ENCODE measurements at regions not wholly inside any gene's neighbourhood (a gene's known extent, or its start where the extent isn't known, plus 50 kb on each side); places are given as distances from the start of the nearest gene placed in this dataset.
"Not testable (repeated sequence)": the region's sequence is repeated elsewhere in the genome, so short reads cannot be mapped to it uniquely, and the experiment has no call there.

GRCh38 chr1:203410182-203410900 is 59.4 kb upstream of the FMOD start:
- no peak overlapping the region for H3K27ac ChIP-seq (ENCODE audit: low read depth, low read length)
- H3K9me2 ChIP-seq (replicated peaks; ENCODE audit: insufficient read depth, low read length), result no peaks in the 10 kb centered on the region
- no peak overlapping the region for H3K9ac ChIP-seq (ENCODE audit: low read length)
- H2AFZ ChIP-seq (ENCODE audit: low read depth, low read length, severe bottlenecking), result peak overlapping the region; percentile 28
- no peak for TF ChIP-seq EZH2phosphoT487 (conservative IDR thresholded peaks at IDR 0.05; ENCODE audit: low read length)
- TF ChIP-seq, protein P1, sequence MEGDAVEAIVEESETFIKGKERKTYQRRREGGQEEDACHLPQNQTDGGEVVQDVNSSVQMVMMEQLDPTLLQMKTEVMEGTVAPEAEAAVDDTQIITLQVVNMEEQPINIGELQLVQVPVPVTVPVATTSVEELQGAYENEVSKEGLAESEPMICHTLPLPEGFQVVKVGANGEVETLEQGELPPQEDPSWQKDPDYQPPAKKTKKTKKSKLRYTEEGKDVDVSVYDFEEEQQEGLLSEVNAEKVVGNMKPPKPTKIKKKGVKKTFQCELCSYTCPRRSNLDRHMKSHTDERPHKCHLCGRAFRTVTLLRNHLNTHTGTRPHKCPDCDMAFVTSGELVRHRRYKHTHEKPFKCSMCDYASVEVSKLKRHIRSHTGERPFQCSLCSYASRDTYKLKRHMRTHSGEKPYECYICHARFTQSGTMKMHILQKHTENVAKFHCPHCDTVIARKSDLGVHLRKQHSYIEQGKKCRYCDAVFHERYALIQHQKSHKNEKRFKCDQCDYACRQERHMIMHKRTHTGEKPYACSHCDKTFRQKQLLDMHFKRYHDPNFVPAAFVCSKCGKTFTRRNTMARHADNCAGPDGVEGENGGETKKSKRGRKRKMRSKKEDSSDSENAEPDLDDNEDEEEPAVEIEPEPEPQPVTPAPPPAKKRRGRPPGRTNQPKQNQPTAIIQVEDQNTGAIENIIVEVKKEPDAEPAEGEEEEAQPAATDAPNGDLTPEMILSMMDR (IDR thresholded peaks at IDR 0.05; ENCODE audit: insufficient read depth, low read length, poor library complexity, severe bottlenecking), result no peak
- no peak overlapping the region for H3K4me3 ChIP-seq (ENCODE audit: insufficient read depth, low read length, poor library complexity, severe bottlenecking)
- H3F3A ChIP-seq (ENCODE audit: insufficient read depth), result 0 out of 2 replicates have a peak, but pooled peaks cover 6% of the 10 kb centered on the region
- peak overlapping the region; percentile 19 for H3K4me2 ChIP-seq (ENCODE audit: low read depth, low read length, poor library complexity, severe bottlenecking)
- no peaks in the 10 kb centered on the region for H3K79me2 ChIP-seq (ENCODE audit: insufficient read depth, low read length)
- no peaks in the 10 kb centered on the region for H3K36me3 ChIP-seq (ENCODE audit: low read length)
- no peaks in the 10 kb centered on the region for H3K9me3 ChIP-seq (ENCODE audit: insufficient read depth, low read length)
- no peaks in the 10 kb centered on the region for H4K20me1 ChIP-seq (ENCODE audit: low read depth, low read length)
- H3K27me3 ChIP-seq (ENCODE audit: low read length), result no peaks in the 10 kb centered on the region

GRCh38 chr1:203411431-203411830 is 60.5 kb upstream of the FMOD start:
- H4K20me1 ChIP-seq (ENCODE audit: low read depth, low read length); H3K36me3 ChIP-seq (ENCODE audit: low read length); H2AFZ ChIP-seq (ENCODE audit: low read depth, low read length, severe bottlenecking); H3K9me2 ChIP-seq (replicated peaks; ENCODE audit: insufficient read depth, low read length); H3F3A ChIP-seq (ENCODE audit: insufficient read depth); H3K27me3 ChIP-seq (ENCODE audit: low read length); H3K27ac ChIP-seq (ENCODE audit: low read depth, low read length); H3K9ac ChIP-seq (ENCODE audit: low read length); H3K79me2 ChIP-seq (ENCODE audit: insufficient read depth, low read length); H3K9me3 ChIP-seq (ENCODE audit: insufficient read depth, low read length); H3K4me3 ChIP-seq (ENCODE audit: insufficient read depth, low read length, poor library complexity, severe bottlenecking); H3K4me2 ChIP-seq (ENCODE audit: low read depth, low read length, poor library complexity, severe bottlenecking): not testable (repeated sequence)

GRCh38 chr1:203419558-203419957 is 56.0 kb upstream of the PRELP start:
- Histone ChIP-seq H3K36me3 (ENCODE audit: low read length) (no peaks in the 10 kb centered on the region), H3K9ac (ENCODE audit: low read length) (no peak overlapping the region), H3F3A (ENCODE audit: insufficient read depth) (no peaks in the 10 kb centered on the region), H3K4me2 (ENCODE audit: low read depth, low read length, poor library complexity, severe bottlenecking) (no peak overlapping the region), H3K4me3 (ENCODE audit: insufficient read depth, low read length, poor library complexity, severe bottlenecking) (no peak overlapping the region), H3K79me2 (ENCODE audit: insufficient read depth, low read length) (no peaks in the 10 kb centered on the region), H3K9me2 (replicated peaks; ENCODE audit: insufficient read depth, low read length) (no peaks in the 10 kb centered on the region), H3K9me3 (ENCODE audit: insufficient read depth, low read length) (no peaks in the 10 kb centered on the region), H3K27me3 (ENCODE audit: low read length) (no peaks in the 10 kb centered on the region), H4K20me1 (ENCODE audit: low read depth, low read length) (no peaks in the 10 kb centered on the region), H3K27ac (ENCODE audit: low read depth, low read length) (no peak overlapping the region), H2AFZ (ENCODE audit: low read depth, low read length, severe bottlenecking) (no peak overlapping the region)
- no peak for TF ChIP-seq EZH2phosphoT487 (conservative IDR thresholded peaks at IDR 0.05; ENCODE audit: low read length)
- TF ChIP-seq, protein P1 (IDR thresholded peaks at IDR 0.05; ENCODE audit: insufficient read depth, low read length, poor library complexity, severe bottlenecking), result no peak

DNA sequence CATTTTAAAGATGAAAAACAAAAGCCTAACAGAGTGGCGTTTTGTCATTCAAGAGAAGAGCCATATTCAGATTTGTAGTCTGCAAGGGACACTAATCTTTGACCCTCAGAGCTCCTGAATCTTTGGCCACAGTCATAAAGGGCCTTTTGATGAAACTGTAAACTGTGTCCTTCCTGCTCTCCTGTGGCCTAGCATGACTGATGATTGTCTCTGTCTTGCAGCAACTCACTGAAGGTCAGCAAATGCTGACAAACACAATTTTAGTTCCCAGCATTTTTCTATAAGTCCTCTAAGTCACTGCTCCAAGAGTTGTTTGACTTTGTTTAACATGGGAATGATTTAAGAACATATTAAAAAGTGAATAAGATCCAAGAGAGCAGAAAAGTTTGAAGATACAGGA is 55.3 kb upstream of the PRELP start:
- no peak overlapping the region for H3K27ac ChIP-seq (ENCODE audit: low read depth, low read length)
- no peak overlapping the region for H3K4me3 ChIP-seq (ENCODE audit: insufficient read depth, low read length, poor library complexity, severe bottlenecking)
- H3K27me3 ChIP-seq (ENCODE audit: low read length), result no peaks in the 10 kb centered on the region
- H3K79me2 ChIP-seq (ENCODE audit: insufficient read depth, low read length), result no peaks in the 10 kb centered on the region
- no peaks in the 10 kb centered on the region for H3K36me3 ChIP-seq (ENCODE audit: low read length)
- H3F3A ChIP-seq (ENCODE audit: insufficient read depth), result no peaks in the 10 kb centered on the region
- no peaks in the 10 kb centered on the region for H3K9me3 ChIP-seq (ENCODE audit: insufficient read depth, low read length)
- no peaks in the 10 kb centered on the region for H4K20me1 ChIP-seq (ENCODE audit: low read depth, low read length)
- H3K4me2 ChIP-seq (ENCODE audit: low read depth, low read length, poor library complexity, severe bottlenecking), result no peak overlapping the region
- H2AFZ ChIP-seq (ENCODE audit: low read depth, low read length, severe bottlenecking), result no peak overlapping the region
- H3K9ac ChIP-seq (ENCODE audit: low read length), result no peak overlapping the region
- TF ChIP-seq, protein P1 (IDR thresholded peaks at IDR 0.05; ENCODE audit: insufficient read depth, low read length, poor library complexity, severe bottlenecking), result no peak
- no peak for TF ChIP-seq EZH2phosphoT487 (conservative IDR thresholded peaks at IDR 0.05; ENCODE audit: low read length)
- no peaks in the 10 kb centered on the region for H3K9me2 ChIP-seq (replicated peaks; ENCODE audit: insufficient read depth, low read length)

Measured in SU-DHL-6 (cell line).